Bronchial epithelial cell (primary cell): ENCODE measurements at regions not wholly inside any gene's neighbourhood (a gene's known extent, or its start where the extent isn't known, plus 50 kb on each side); places are given as distances from the start of the nearest gene placed in this dataset.

ENCODE experiments used
- DNase-seq: peaks from one replicate; pipeline ENCODE4 v3.0.0-alpha.2; 2010; ENCODE audit warnings: low read depth
- FAIRE-seq: peaks from 2 replicates; lab custom pipeline; 2011; peaks lifted over from hg19 to GRCh38; lab: Jason Lieb, UNC
- H3K27me3 ChIP-seq: 2 replicates; pipeline ENCODE4 v1.5.1; 2011; ENCODE audit warnings: low read length; ENCODE audit not compliant: control insufficient read depth, insufficient read depth
- H3K36me3 ChIP-seq: 2 replicates; pipeline ENCODE4 v1.5.1; 2011; ENCODE audit warnings: low read length; ENCODE audit not compliant: control insufficient read depth, insufficient read depth
- H3K4me3 ChIP-seq: 2 replicates; pipeline ENCODE4 v1.5.1; 2011; ENCODE audit warnings: mild to moderate bottlenecking, low read depth, low read length, control low read depth
- TF ChIP-seq, protein P1 (sequence below): IDR thresholded peaks from 2 replicates; pipeline ENCODE4 v1.5.1; 2011; ENCODE audit warnings: mild to moderate bottlenecking, moderate library complexity, low read length, control low read depth, inconsistent platforms; ENCODE audit not compliant: insufficient read depth, severe bottlenecking

DNA sequence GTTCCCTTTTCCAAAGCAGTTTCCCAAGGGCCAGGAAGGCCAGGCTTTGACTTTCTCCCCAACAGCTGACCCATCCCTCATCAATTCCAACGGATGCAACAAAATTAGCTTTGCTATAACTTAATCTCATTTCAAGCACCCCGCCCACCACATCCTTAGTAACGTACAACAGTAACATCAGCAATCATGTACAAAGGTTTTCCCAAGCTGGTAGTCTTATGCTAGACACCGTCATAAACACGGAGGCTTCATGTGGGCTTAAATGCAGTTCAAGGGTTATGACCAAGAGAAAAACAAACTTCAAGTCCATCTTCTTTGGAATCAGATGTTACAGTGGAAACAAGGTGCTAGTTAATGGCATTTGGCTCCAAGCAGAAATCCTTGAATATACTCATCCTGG, 66.6 kb downstream of the EOMES start:
- DNase-seq, result no peak
- no peak for FAIRE-seq
- Histone ChIP-seq H3K4me3 (no peak overlapping the region), H3K36me3 (no peaks in the 10 kb centered on the region), H3K27me3 (no peaks in the 10 kb centered on the region)
- TF ChIP-seq, protein P1, sequence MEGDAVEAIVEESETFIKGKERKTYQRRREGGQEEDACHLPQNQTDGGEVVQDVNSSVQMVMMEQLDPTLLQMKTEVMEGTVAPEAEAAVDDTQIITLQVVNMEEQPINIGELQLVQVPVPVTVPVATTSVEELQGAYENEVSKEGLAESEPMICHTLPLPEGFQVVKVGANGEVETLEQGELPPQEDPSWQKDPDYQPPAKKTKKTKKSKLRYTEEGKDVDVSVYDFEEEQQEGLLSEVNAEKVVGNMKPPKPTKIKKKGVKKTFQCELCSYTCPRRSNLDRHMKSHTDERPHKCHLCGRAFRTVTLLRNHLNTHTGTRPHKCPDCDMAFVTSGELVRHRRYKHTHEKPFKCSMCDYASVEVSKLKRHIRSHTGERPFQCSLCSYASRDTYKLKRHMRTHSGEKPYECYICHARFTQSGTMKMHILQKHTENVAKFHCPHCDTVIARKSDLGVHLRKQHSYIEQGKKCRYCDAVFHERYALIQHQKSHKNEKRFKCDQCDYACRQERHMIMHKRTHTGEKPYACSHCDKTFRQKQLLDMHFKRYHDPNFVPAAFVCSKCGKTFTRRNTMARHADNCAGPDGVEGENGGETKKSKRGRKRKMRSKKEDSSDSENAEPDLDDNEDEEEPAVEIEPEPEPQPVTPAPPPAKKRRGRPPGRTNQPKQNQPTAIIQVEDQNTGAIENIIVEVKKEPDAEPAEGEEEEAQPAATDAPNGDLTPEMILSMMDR, result no peak

GRCh38 chr3:27653803-27654558, 68.1 kb downstream of the EOMES start:
- no peak for DNase-seq
- Histone ChIP-seq H3K27me3 (no peaks in the 10 kb centered on the region), H3K4me3 (no peak overlapping the region), H3K36me3 (no peaks in the 10 kb centered on the region)
- TF ChIP-seq, protein P1, result no peak
- no peak for FAIRE-seq

DNA sequence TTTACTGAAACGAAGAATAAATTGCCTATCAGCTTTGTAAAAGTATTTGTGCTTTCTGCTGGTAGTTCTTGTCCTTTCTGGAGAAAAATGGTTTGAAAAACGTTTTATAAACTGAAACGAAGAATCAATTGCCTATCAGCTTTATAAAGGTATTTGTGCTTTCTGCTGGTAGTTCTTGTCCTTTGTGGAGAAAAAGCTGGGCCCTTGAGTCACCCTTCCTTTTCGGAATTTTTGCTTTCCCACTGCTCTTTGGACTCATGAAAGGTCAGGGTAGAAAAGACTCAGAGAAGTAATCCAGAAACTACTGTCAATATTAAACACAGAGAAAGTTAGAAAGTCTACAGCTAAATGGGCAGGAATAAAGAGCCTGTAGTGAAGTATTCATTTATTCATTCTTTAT, 72.8 kb downstream of the EOMES start:
- DNase-seq, result no peak
- no peak for FAIRE-seq
- no peaks in the 10 kb centered on the region for H3K27me3 ChIP-seq
- TF ChIP-seq, protein P1, result no peak
- no peak overlapping the region for H3K4me3 ChIP-seq
- no peaks in the 10 kb centered on the region for H3K36me3 ChIP-seq

DNA sequence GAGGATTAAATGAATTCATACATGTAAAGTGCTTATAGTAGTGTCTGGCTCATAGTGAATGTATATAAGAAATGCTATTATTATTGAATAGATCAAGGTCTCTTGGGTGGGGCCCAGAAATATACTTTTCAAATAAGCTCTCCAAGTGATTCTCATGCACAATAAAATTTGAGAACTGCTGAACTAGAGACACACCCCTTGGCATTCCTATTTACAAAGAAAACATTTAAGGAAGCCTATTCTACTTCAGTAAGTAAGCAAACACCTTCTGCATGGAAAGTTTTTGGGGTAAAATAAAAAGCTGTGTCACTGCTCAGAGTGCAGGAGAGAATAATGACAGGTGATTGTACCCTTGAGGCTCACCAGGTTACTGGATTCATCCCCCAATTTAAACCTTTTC, 75.2 kb downstream of the EOMES start:
- Histone ChIP-seq H3K27me3 (no peaks in the 10 kb centered on the region), H3K4me3 (no peak overlapping the region), H3K36me3 (no peaks in the 10 kb centered on the region)
- no peak for DNase-seq
- TF ChIP-seq, protein P1, result no peak
- FAIRE-seq, result no peak

- DNase-seq (no peak), FAIRE-seq (no peak)
- Histone ChIP-seq H3K27me3 (no peaks in the 10 kb centered on the region), H3K36me3 (no peaks in the 10 kb centered on the region), H3K4me3 (no peak overlapping the region)
- TF ChIP-seq, protein P1, result no peak
Measured at GRCh38 chr3:27644941-27645340, 77.2 kb downstream of the EOMES start.

DNA sequence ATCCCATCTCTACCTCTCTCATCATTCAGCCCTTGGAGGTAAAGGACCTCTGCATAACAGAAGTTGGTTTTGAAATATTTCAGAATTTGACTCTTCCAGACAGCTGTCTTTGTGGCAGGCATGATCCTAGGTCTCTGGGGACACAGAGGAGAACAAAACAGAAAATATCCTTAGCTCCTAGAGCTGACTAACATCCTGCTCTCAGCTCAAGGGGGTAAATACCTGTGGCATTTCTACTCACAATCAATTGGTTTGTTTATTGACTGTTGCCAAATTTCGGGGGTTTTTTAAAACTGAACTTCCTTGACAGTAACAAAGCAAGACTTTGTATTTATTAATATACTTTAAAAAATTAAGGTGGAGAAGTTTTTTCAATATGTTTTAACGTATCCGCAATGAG, 78.8 kb downstream of the EOMES start:
- no peak for FAIRE-seq
- no peak for DNase-seq

More for the DNA sequence above, 78.8 kb downstream of the EOMES start:
- H3K4me3 ChIP-seq, result no peak overlapping the region
- H3K27me3 ChIP-seq, result no peaks in the 10 kb centered on the region
- TF ChIP-seq, protein P1, result no peak
- no peaks in the 10 kb centered on the region for H3K36me3 ChIP-seq
